Fibroblast of the aortic adventitia (primary cell): ENCODE measurements at regions not wholly inside any gene's neighbourhood (a gene's known extent, or its start where the extent isn't known, plus 50 kb on each side); places are given as distances from the start of the nearest gene placed in this dataset.

Experiments used
- DNase-seq: peaks from one replicate; pipeline ENCODE4 v3.0.0-alpha.2; 2010; ENCODE audit warnings: low read depth
- H3K4me3 ChIP-seq: 2 replicates; pipeline ENCODE4 v1.5.1; 2011; ENCODE audit warnings: low read depth, mild to moderate bottlenecking, control low read depth, low read length, moderate library complexity
- CTCF ChIP-seq: IDR thresholded peaks from 2 replicates; pipeline ENCODE4 v1.5.1; 2011; ENCODE audit warnings: mild to moderate bottlenecking, low read length, control low read depth, inconsistent platforms; ENCODE audit not compliant: insufficient read depth

- no peak for TF ChIP-seq CTCF
- no peak for DNase-seq
- no peak overlapping the region for H3K4me3 ChIP-seq
Observed at GRCh38 chr18:14916181-14916580, 168.2 kb downstream of the ANKRD30B start.

DNA sequence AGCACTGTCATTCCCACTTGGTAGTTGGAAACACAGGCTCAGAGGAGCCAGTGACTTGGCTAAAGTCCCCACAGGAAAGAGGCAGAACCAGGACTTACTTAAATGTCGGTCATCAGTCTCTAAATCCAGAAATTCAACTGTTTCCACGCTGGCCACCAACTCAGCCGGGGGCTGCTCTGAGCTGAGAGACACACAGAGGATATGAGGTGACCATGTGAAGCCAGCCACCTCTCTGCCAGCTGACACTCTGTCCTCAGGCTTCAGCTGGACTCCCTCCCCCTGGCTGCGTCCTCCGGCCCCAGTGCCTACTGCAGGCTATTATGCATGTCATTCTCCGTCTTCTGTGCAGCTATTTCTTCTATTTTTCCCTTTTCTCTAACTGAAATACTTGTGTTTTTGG lies 168.9 kb downstream of the ANKRD30B start:
- TF ChIP-seq CTCF, result no peak
- no peak for DNase-seq
- no peak overlapping the region for H3K4me3 ChIP-seq

DNA sequence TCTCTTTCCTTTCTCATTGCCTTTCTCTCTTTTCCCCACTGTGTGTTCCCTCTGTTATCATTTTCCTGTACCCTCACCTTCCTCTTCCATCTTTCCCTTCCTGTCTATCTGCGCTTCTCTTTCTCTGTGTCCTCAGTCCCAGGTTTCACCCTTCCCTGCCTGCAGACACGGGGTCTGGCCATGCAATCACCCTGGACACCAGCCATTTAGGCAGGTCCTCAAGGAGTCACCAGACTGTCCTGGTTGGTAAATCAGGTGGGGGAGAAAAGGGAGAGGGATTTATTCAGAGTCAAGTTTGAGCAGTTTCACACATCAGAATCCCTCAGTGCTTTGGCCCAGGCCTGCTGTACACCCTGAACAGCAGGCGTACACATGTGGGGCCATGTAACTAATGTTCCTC lies 169.3 kb downstream of the ANKRD30B start:
- H3K4me3 ChIP-seq, result no peak overlapping the region
- no peak for TF ChIP-seq CTCF
- DNase-seq, result no peak

DNA sequence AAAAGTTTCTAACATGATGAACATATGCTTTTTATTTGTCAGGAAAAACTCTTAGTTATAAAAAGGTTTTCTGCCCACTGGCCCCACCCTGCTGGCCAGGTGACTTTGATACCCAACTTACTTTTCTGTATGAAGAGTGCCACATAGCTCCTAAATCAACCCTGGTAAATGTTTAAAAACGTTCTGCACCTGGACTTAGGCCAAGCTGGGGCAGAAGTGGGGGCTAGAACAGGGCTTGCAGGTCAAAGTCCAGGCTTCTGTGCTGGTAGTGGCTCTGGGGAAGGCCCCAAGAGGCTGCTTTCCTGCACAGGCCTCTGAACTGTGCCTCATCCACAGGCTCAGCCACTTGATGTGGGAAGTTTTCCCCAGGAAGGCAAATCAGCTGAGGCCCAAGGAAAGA lies 171.7 kb downstream of the ANKRD30B start:
- no peak for TF ChIP-seq CTCF
- H3K4me3 ChIP-seq, result no peak overlapping the region
- no peak for DNase-seq

- no peak overlapping the region for H3K4me3 ChIP-seq
- no peak for DNase-seq
- no peak for TF ChIP-seq CTCF
Observed at GRCh38 chr18:14921031-14921430, 173.1 kb downstream of the ANKRD30B start.

DNA sequence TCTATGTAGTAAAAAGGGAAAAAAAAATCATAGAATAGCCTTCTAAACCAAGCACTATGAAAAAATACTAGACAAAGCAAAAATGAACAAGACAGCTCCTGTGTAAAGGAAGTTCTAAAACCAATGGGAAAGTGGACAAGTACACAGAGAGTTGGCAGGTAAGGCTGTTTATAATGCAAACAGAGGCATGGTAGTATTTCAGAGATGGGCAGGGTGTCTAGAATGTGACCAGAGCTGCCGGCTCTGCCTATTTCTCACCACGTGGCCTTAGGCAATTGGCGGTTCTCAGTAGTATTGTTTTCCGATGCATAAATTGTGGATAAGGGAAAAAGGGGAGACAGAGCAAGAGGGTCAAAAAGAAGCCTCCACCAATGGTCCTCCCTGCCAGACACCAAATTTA lies 173.6 kb downstream of the ANKRD30B start:
- H3K4me3 ChIP-seq, result no peak overlapping the region
- no peak for TF ChIP-seq CTCF
- DNase-seq, result no peak

- no peak for TF ChIP-seq CTCF
- H3K4me3 ChIP-seq, result no peak overlapping the region
- no peak for DNase-seq
Observed at GRCh38 chr18:14922031-14922430, 174.1 kb downstream of the ANKRD30B start.
